ENCODE measurements at regions not wholly inside any gene's neighbourhood (a gene's known extent, or its start where the extent isn't known, plus 50 kb on each side); places are given as distances from the start of the nearest gene placed in this dataset.

- no peak for TF ChIP-seq CTCF (IDR thresholded peaks at IDR 0.05)
- TF ChIP-seq POLR2A (IDR thresholded peaks at IDR 0.05): no peak
Measured at GRCh38 chr4:54933579-54933978, 191.8 kb downstream of the KDR start.
